GM19324 (cell line): ENCODE measurements at regions not wholly inside any gene's neighbourhood (a gene's known extent, or its start where the extent isn't known, plus 50 kb on each side); places are given as distances from the start of the nearest gene placed in this dataset.
"Not testable (repeated sequence)": the region's sequence is repeated elsewhere in the genome, so short reads cannot be mapped to it uniquely, and the experiment has no call there.

ENCODE experiments used
- ATAC-seq: cut with Tn5 transposase; IDR thresholded peaks from one replicate; pipeline ENCODE4 v1.9.1; 2021; ENCODE audit warnings: mild to moderate bottlenecking, moderate library complexity; ENCODE audit not compliant: unreplicated experiment, low FRiP score

GRCh38 chr6:111925296-111925695 lies 52.0 kb upstream of the FYN start:
- no peak for ATAC-seq

- no peak for ATAC-seq
These were observed 53.6 kb upstream of the FYN start for GRCh38 chr6:111926731-111927302.

GRCh38 chr6:111927321-111927720 lies 54.1 kb upstream of the FYN start:
- ATAC-seq = no peak

GRCh38 chr6:111928139-111928538 lies 54.9 kb upstream of the FYN start:
- ATAC-seq = no peak

GRCh38 chr6:111934611-111935010 lies 61.4 kb upstream of the FYN start:
- not testable (repeated sequence) for ATAC-seq

GRCh38 chr6:111936718-111937117 lies 63.5 kb upstream of the FYN start:
- ATAC-seq = no peak

GRCh38 chr6:111938710-111939109 lies 65.5 kb upstream of the FYN start:
- ATAC-seq = no peak

- no peak for ATAC-seq
These were observed 66.7 kb upstream of the FYN start for GRCh38 chr6:111939902-111940301.

GRCh38 chr6:111940801-111941200 lies 67.5 kb upstream of the FYN start:
- ATAC-seq = no peak

GRCh38 chr6:111941686-111942330 lies 68.6 kb upstream of the FYN start:
- no peak for ATAC-seq

GRCh38 chr6:111942561-111942960 lies 69.3 kb upstream of the FYN start:
- ATAC-seq = no peak

- no peak for ATAC-seq
These were observed 70.0 kb upstream of the FYN start for GRCh38 chr6:111943266-111943665.

GRCh38 chr6:111943726-111944125 lies 70.5 kb upstream of the FYN start:
- no peak for ATAC-seq

GRCh38 chr6:111944541-111944940 lies 71.3 kb upstream of the FYN start:
- no peak for ATAC-seq

- no peak for ATAC-seq
These were observed 76.3 kb upstream of the FYN start for GRCh38 chr6:111949546-111949945.

GRCh38 chr6:111949984-111950383 lies 76.7 kb upstream of the FYN start:
- ATAC-seq = not testable (repeated sequence)

GRCh38 chr6:111950661-111951496 lies 77.6 kb upstream of the FYN start:
- ATAC-seq = no peak

- ATAC-seq = no peak
These were observed 78.3 kb upstream of the FYN start for GRCh38 chr6:111951497-111952085.

GRCh38 chr6:111952274-111952673 lies 79.0 kb upstream of the FYN start:
- ATAC-seq = no peak

- ATAC-seq = no peak
These were observed 79.7 kb upstream of the FYN start for GRCh38 chr6:111952821-111953540.

GRCh38 chr6:111956098-111956497 lies 82.8 kb upstream of the FYN start:
- no peak for ATAC-seq
